Eye (tissue), 1 donor: ENCODE measurements at regions not wholly inside any gene's neighbourhood (a gene's known extent, or its start where the extent isn't known, plus 50 kb on each side); places are given as distances from the start of the nearest gene placed in this dataset.
"Not testable (repeated sequence)": the region's sequence is repeated elsewhere in the genome, so short reads cannot be mapped to it uniquely, and the experiment has no call there.

Source experiments
- DNase-seq: peaks from one replicate; pipeline ENCODE4 v3.0.0-alpha.2; 2015

DNA sequence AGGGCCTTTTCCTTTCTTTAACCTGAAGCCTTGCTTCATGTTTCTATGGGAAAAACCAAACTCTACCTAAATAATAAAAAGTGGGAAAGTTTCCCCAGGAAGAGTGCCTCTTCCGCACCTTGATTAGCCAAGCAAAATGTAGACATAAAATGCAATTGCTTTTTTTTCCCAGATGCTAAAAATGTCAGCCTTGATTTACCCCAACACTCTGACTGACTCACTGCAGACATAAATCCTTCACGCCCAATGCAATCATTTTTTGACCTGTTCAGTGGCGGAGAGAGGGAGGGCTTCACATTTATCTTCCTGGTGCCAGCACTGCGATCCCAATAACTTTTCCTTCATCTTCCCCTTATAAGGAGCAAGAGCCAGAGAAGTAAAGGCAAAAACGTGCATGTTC lies 261.5 kb downstream of the SEC16B start:
- no peak for DNase-seq

- DNase-seq, result no peak
These were observed 262.9 kb downstream of the SEC16B start for GRCh38 chr1:177706977-177707376.

- no peak for DNase-seq
These were observed 264.0 kb downstream of the SEC16B start for GRCh38 chr1:177705839-177706238.

DNA sequence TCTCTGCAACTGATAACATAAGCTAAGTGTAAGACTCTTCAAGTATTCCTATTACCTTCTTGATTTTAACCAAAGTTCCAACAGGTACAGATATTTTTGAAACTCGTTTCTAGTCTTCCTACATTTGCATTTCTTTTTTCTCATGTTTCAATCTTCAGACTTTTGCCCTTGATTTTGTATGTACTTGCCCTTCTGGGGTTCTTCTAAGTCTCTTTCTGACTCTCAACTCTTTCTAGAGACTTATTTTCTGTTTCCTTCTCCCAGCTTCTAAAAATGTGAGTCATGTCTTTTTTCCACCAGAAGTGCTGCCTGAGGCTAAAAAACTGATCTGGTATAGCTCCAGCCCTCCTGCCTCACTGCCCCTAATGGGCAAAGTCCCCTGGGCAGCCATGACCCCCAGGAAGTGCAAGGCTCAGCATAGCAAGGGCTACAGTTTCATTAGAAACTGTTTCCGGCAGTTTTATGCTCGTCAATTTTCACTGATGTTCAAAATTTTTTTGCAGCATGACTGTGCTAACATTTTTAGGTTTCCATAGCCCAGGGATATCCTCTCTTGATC lies 265.9 kb downstream of the SEC16B start:
- no peak for DNase-seq

DNA sequence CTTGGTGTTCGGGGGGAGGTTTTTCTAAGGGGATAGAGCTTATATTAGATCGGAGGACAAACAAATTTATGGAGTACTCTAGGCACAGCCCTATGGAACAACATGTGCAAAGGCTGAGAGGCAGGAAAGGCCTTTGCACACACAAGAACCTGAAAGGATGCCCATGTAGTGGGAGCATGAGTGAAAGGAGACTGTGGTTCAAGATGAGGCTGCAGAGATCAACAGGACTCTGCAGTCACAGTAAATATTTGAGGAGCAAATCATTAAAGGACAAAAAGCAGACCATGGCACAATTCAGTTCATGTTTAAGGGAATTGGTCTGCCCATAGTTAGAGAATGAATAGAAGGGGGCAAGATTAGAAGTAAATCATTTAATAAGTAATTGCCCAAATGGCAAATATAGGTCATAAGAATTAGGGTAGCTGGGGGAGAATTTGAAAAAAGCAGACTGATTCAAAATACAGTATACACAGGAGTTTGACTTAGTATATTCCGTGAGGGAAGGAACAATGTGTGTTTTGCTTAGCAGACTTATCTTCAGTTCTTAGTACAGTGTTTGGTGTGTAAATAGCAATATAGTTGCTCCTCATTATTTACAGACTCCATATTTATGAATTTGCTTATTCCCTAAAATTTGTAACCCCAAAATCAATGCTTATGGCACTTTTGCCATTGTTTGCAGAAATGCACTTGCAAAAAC lies 268.1 kb downstream of the SEC16B start:
- DNase-seq, result no peak

DNA sequence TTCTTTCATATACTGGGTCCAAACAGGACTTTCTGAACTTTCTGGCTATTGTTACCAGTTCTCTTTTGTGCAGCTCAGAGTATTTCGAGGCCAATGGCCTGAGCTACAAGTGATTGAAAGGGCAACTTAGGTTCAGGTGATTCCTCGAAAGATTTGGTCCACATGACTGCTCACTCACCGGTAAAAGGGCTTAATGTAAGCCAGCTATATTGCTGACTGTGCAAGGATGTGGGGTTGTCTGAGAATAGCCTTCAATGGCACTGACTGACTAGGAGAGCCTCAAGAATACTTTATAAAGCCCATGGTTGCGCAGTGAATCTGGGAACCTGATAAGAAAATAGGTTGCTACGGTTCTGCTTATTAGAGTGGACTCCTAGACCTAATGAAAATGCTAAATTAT lies 269.0 kb downstream of the SEC16B start:
- no peak for DNase-seq

- peak; percentile 58 for DNase-seq
These were observed 278.9 kb downstream of the SEC16B start for GRCh38 chr1:177690996-177691395.

GRCh38 chr1:177687544-177687943 lies 282.3 kb downstream of the SEC16B start:
- DNase-seq, result no peak

DNA sequence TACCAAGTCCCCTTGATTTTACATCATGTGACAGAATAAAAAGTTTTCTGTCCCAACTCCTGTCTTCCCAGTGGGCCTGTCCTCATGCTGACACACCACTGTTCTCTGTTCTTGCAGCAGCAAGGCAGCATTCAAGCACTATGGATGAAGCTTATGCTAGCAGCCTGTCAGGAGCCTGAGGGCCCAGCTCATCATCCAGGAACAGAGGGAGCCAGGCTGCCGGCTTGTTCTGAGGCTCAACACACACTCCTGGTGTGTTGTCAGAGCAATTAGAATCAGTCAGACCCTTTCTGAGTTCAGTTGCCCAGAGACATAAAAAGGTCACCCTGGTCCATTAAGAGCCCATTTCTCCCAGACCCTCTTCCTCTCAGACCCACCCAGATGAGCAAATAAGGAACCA lies 282.9 kb downstream of the SEC16B start:
- DNase-seq, result peak; percentile 44

DNA sequence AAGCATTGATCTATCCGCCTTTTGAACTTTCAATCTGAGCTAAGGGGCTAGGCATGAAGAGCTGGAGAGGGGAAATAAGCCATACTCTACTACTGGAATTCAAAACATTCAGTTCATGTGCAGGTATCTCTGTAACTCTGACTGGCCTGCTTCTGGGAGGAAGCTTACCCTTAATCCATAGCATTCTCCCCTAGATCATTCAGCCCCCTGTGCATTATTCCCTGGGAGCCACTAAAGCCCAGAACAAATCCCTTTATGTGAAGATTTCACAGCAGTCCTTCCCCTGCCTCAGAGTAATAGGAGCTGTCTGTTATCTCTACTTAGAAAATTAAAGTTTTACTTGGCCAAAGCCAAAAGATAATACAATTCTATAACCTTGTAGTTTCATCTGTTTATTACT lies 300.7 kb downstream of the SEC16B start:
- no peak for DNase-seq

- DNase-seq, result no peak
These were observed 303.9 kb downstream of the SEC16B start for GRCh38 chr1:177665935-177666334.

DNA sequence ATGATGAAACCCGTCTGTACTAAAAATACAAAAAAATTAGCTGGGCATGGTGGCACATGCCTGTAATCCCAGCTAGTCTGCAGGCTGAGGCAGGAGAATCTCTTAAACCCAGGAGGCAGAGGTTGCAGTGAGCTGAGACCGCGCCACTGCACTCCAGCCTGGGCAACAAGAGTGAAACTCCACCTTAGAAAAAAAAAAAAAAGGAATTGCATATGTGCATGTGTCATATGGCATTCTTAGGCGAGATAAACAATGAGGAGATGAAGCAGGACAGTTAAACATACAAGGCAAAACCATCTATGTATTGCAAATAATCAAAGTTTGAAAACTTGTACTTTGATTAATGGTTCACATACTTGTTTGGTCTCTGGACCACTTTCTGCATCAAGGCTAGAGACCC lies 305.1 kb downstream of the SEC16B start:
- DNase-seq, result not testable (repeated sequence)

DNA sequence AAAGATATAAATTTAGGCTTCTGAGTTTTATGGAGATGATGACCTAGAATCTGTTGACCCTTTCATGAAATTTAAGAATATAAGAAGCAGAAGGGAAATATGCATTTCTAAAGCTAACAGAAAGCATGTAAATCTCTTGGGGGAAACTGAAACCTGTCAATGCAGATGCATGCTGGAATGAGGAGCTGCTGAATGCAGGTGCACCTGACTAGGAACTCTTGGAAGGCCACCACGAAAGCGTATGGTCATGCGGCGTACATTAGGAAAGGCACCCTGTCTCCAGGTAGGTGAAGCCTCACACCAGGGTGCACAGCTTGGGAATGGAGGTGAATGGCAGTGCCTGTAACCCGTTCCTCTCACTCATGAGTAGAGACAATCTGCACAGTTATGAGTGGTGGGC lies 309.7 kb downstream of the SEC16B start:
- DNase-seq, result no peak

- peak; percentile 37 for DNase-seq
These were observed 310.6 kb downstream of the SEC16B start for GRCh38 chr1:177659281-177659680.

GRCh38 chr1:177656598-177656997 lies 313.3 kb downstream of the SEC16B start:
- no peak for DNase-seq

DNA sequence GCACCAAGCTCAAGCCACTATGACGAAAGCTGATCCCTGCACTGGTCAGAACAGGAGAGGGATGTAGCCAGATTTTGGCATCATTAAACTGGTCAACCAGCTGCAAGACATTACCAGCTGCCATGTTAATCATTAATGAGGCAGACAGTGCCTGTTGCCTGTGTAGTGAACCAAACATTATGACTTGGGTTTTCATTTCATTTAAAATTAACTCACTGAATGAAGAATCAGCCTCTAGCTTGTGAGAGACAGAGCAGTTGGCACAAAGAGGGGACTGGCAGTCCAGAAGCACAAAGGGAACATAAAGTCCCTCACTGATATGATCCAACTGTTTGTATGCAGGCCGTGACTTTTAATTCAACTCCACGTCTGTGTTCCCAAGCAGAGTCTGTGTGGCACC lies 318.9 kb downstream of the SEC16B start:
- DNase-seq, result peak; percentile 82

DNA sequence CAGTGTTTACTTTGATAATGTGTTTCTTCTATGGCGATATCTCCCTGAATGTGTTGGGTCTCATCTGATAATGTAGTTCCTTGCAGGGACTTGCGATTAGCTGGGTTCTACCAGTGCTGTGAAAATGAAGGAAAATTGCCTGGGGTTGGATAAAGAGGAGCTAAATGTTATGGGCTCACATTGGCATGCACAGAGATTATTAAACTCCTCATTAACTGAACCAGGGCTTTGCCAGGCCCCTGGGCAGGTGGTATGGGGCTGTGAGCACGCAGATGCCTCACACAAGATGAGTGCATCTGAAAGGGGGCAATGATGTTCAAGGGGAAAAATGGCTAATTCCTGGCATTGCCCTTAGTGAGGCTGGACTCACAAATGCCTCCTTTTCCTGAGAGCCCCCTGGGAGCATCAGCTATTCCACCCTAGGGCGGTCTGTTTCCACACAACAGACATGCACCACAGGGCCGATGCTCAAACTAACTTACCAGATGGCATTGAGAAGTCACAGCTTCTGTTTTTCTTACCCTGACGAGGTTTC lies 321.1 kb downstream of the SEC16B start:
- no peak for DNase-seq

DNA sequence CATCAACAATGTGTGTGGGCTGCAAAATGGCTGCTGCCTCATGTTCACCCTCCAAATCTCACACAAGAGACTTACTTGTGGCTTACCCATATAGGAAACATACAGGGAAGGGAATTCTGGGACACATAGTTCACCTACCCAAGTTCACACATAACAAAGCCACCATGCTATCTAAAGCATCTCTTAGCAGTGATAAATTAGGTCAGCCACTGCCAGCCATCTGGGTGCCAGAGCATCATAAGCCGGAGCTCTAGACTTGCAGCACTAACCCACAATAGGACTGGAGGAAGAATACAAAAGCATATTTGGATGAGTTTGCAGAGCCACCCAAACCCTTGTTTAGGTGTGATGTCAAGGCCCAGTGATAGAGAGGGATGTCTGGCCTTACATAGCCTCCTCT lies 321.7 kb downstream of the SEC16B start:
- DNase-seq, result no peak

- DNase-seq, result peak; percentile 41
These were observed 322.8 kb downstream of the SEC16B start for GRCh38 chr1:177646757-177647730.

GRCh38 chr1:177645491-177646190 lies 324.2 kb downstream of the SEC16B start:
- peak; percentile 54 for DNase-seq

GRCh38 chr1:177640687-177641086 lies 329.2 kb downstream of the SEC16B start:
- no peak for DNase-seq

GRCh38 chr1:177634151-177634550 lies 335.7 kb downstream of the SEC16B start:
- not testable (repeated sequence) for DNase-seq
